GM21723 (cell line): ENCODE measurements at regions not wholly inside any gene's neighbourhood (a gene's known extent, or its start where the extent isn't known, plus 50 kb on each side); places are given as distances from the start of the nearest gene placed in this dataset.
"Not testable (repeated sequence)": the region's sequence is repeated elsewhere in the genome, so short reads cannot be mapped to it uniquely, and the experiment has no call there.

ENCODE experiments used
- ATAC-seq: cut with Tn5 transposase; IDR thresholded peaks from one replicate; pipeline ENCODE4 v1.9.1; 2021; ENCODE audit warnings: mild to moderate bottlenecking, moderate library complexity; ENCODE audit not compliant: unreplicated experiment

- ATAC-seq: no peak
Observed at GRCh38 chr2:47653902-47654789, 83.4 kb upstream of the KCNK12 start.

- ATAC-seq: no peak
Observed at GRCh38 chr2:47653036-47653435, 82.3 kb upstream of the KCNK12 start.

- no peak for ATAC-seq
Observed at GRCh38 chr2:47652061-47652690, 81.4 kb upstream of the KCNK12 start.

GRCh38 chr2:47651296-47651695, 80.5 kb upstream of the KCNK12 start:
- ATAC-seq: no peak

- ATAC-seq: no peak
Observed at GRCh38 chr2:47650001-47650535, 79.3 kb upstream of the KCNK12 start.

GRCh38 chr2:47645246-47645645, 74.5 kb upstream of the KCNK12 start:
- ATAC-seq: no peak

- no peak for ATAC-seq
Observed at GRCh38 chr2:47644351-47644750, 73.6 kb upstream of the KCNK12 start.

GRCh38 chr2:47641366-47641765, 70.6 kb upstream of the KCNK12 start:
- no peak for ATAC-seq

- ATAC-seq: no peak
Observed at GRCh38 chr2:47640356-47640755, 69.6 kb upstream of the KCNK12 start.

GRCh38 chr2:47639467-47639866, 68.7 kb upstream of the KCNK12 start:
- ATAC-seq: no peak

GRCh38 chr2:47638430-47638829, 67.6 kb upstream of the KCNK12 start:
- ATAC-seq: no peak

- no peak for ATAC-seq
Observed at GRCh38 chr2:47636596-47637264, 65.9 kb upstream of the KCNK12 start.

GRCh38 chr2:47636176-47636575, 65.4 kb upstream of the KCNK12 start:
- no peak for ATAC-seq

GRCh38 chr2:47632754-47633153, 62.0 kb upstream of the KCNK12 start:
- no peak for ATAC-seq

- no peak for ATAC-seq
Observed at GRCh38 chr2:47631792-47632398, 61.1 kb upstream of the KCNK12 start.

- ATAC-seq: no peak
Observed at GRCh38 chr2:47631306-47631705, 60.5 kb upstream of the KCNK12 start.

GRCh38 chr2:47629501-47630460, 59.0 kb upstream of the KCNK12 start:
- ATAC-seq: no peak

- ATAC-seq: no peak
Observed at GRCh38 chr2:47628904-47629303, 58.1 kb upstream of the KCNK12 start.

- no peak for ATAC-seq
Observed at GRCh38 chr2:47626664-47627063, 55.9 kb upstream of the KCNK12 start.

- not testable (repeated sequence) for ATAC-seq
Observed at GRCh38 chr2:47623140-47623539, 52.4 kb upstream of the KCNK12 start.
